NT2/D1 (cell line): ENCODE measurements at regions not wholly inside any gene's neighbourhood (a gene's known extent, or its start where the extent isn't known, plus 50 kb on each side); places are given as distances from the start of the nearest gene placed in this dataset.

Experiments used
- DNase-seq: peaks from one replicate; pipeline ENCODE4 v3.0.0-alpha.2; 2011; ENCODE audit warnings: low read depth, low spot score
- H3K27me3 ChIP-seq: 2 replicates; pipeline ENCODE4 v1.6.0; 2011; ENCODE audit warnings: mild to moderate bottlenecking; ENCODE audit not compliant: insufficient read length, insufficient read depth
- H3K36me3 ChIP-seq: 2 replicates; pipeline ENCODE4 v1.6.1; 2011; ENCODE audit warnings: mild to moderate bottlenecking, low read length, mixed read lengths; ENCODE audit not compliant: insufficient read depth, insufficient read length
- H3K4me1 ChIP-seq: 2 replicates; pipeline ENCODE4 v1.5.1; 2011; ENCODE audit not compliant: insufficient read depth, insufficient read length
- H3K4me3 ChIP-seq: 2 replicates; pipeline ENCODE4 v1.5.1; 2011; ENCODE audit warnings: low read depth; ENCODE audit not compliant: insufficient read length
- H3K9ac ChIP-seq: 2 replicates; pipeline ENCODE4 v1.6.0; 2011; ENCODE audit warnings: low read depth; ENCODE audit not compliant: insufficient read length
- H3K9me3 ChIP-seq: 2 replicates; pipeline ENCODE4 v1.5.1; 2011; ENCODE audit warnings: mild to moderate bottlenecking, low read length; ENCODE audit not compliant: insufficient read depth
- SUZ12 ChIP-seq: IDR thresholded peaks from 2 replicates; pipeline ENCODE4 v1.6.1; 2011; ENCODE audit not compliant: insufficient read length, insufficient read depth; ENCODE audit errors: extremely low read depth
- YY1 ChIP-seq: IDR thresholded peaks from 2 replicates; pipeline ENCODE4 v1.6.1; 2011; ENCODE audit not compliant: insufficient read length, insufficient read depth
- ZNF274 ChIP-seq: IDR thresholded peaks from 2 replicates; pipeline ENCODE4 v1.6.1; 2011; ENCODE audit warnings: mild to moderate bottlenecking, low read depth, low read length

DNA sequence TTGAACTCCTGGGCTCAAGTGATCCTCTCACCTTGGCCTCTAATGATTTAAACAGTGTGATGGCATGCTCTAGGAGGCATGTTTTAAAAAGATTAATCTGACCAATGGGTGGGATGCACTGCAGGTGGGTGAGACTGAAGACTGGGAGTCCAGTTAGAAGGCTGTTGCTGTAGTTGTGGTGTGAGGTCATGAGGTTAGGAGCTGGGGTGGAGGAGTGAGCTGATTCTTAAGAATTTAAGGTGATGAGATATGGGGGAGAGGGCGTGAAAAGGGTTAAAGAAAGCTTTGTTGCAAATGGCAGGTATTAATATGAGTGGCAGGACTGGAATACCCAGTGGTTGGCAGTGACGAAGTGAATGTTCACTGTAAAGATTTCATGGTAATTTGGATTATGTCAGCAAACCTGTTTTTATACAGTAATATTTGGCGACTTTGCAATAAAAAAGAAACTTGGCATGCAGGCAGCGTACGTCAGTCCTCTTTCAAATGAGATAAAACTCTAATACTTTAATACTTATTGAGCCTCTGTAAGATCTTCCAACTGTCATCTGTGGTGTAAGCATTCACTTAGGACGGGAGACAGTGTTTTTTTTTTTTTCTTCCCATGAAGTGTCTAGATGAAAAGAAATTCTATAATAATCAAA, 72.8 kb upstream of the MTPN start:
- Histone ChIP-seq H3K4me3 (no peak overlapping the region), H3K9ac (no peak overlapping the region), H3K27me3 (no peaks in the 10 kb centered on the region), H3K36me3 (no peaks in the 10 kb centered on the region), H3K4me1 (no peaks in the 10 kb centered on the region), H3K9me3 (0 out of 2 replicates have a peak, but pooled peaks cover 7% of the 10 kb centered on the region)
- TF ChIP-seq SUZ12 (no peak), YY1 (no peak), ZNF274 (no peak)
- no peak for DNase-seq

GRCh38 chr7:136049117-136049516, 72.0 kb upstream of the MTPN start:
- Histone ChIP-seq H3K36me3 (no peaks in the 10 kb centered on the region), H3K9me3 (0 out of 2 replicates have a peak, but pooled peaks cover 7% of the 10 kb centered on the region), H3K9ac (no peak overlapping the region), H3K27me3 (no peaks in the 10 kb centered on the region), H3K4me1 (no peaks in the 10 kb centered on the region), H3K4me3 (no peak overlapping the region)
- TF ChIP-seq YY1 = no peak
- TF ChIP-seq SUZ12 = no peak
- TF ChIP-seq ZNF274 = no peak
- DNase-seq = no peak

GRCh38 chr7:136046548-136046947, 69.4 kb upstream of the MTPN start:
- TF ChIP-seq ZNF274 = no peak
- no peak for TF ChIP-seq YY1
- TF ChIP-seq SUZ12 = no peak
- Histone ChIP-seq H3K27me3 (no peaks in the 10 kb centered on the region), H3K9me3 (0 out of 2 replicates have a peak, but pooled peaks cover 7% of the 10 kb centered on the region), H3K36me3 (no peaks in the 10 kb centered on the region), H3K9ac (no peak overlapping the region), H3K4me1 (no peaks in the 10 kb centered on the region), H3K4me3 (no peak overlapping the region)
- DNase-seq = no peak

DNA sequence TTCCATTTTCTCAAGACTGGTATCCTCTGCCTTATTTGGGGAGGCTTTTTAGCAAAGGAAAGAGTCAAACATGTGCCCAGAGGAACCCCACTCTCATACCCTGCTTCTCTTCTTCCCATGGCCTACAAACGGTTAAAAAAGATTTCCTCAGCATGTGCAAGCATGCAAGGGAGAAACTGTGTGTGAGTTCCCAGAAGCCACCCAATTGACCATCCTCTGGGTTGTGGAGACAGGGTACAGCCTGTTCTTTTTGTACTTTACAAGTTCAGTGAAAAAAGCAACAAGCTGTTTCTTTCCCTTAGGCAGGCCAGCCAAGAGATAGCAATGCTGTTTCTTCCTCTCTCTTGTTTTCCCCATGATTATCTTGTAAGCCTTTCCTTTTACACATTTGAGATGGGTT, 68.8 kb upstream of the MTPN start:
- DNase-seq = no peak
- TF ChIP-seq ZNF274 (no peak), SUZ12 (no peak), YY1 (no peak)
- Histone ChIP-seq H3K36me3 (no peaks in the 10 kb centered on the region), H3K27me3 (no peaks in the 10 kb centered on the region), H3K4me1 (no peaks in the 10 kb centered on the region), H3K9ac (no peak overlapping the region), H3K4me3 (no peak overlapping the region), H3K9me3 (0 out of 2 replicates have a peak, but pooled peaks cover 7% of the 10 kb centered on the region)

DNA sequence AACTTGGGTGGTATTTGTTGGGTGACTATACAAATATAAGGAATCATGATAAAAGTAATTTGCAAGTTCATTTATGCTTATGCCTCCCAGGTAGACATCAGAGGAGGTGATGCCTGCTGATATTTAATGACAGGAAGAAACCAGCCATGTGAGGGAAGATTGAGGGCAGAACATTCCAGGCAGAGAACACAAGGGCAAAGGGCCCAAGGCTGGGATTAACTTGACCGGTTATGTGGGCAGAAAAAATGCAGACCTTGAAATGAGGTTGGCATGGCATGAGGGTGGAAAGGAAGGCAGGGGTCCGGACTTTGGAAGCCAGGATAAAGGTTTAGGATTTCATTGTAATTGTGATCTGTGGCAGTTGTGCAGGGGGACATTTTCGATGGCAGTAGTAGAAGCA, 68.0 kb upstream of the MTPN start:
- Histone ChIP-seq H3K9me3 (0 out of 2 replicates have a peak, but pooled peaks cover 7% of the 10 kb centered on the region), H3K27me3 (no peaks in the 10 kb centered on the region), H3K36me3 (no peaks in the 10 kb centered on the region), H3K4me3 (no peak overlapping the region), H3K4me1 (no peaks in the 10 kb centered on the region), H3K9ac (no peak overlapping the region)
- DNase-seq = no peak
- TF ChIP-seq ZNF274 = no peak
- TF ChIP-seq YY1 = no peak

DNA sequence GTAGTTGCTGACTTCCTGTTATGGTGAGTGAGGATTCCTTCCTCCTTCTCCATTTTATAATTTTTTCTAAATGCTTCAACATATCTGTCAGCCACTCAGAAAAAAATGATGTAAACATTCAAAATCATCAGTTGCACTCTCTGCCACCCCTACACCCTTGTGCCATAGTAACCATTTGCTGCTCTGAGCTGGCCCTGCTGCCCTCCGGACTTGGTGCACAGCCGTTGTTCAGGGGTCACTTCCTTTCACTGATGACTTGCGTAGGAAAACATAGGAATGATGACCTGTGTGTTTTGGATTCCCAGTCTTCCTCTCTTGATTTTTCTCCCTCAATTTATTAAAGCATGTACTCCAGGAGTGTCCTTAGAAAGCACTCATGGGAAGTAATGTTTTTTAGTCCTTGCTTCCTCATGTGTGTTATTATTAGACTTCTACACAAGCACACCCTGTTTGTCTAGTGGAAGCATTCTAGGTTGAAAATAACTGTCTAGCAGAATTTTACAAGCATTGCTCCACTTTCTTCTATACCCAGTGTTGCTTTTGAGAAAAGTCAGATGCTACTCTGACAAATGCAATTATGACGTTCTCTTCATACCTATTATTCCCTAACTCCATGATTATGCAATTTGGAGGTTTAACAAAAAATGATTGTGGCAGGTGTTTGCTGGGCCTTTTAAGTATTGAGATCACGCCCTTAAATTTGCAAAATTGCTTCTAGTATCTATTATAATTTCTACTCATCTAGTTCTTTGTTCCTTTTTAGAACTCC, 62.6 kb upstream of the MTPN start:
- Histone ChIP-seq H3K4me1 (no peaks in the 10 kb centered on the region), H3K9me3 (peaks cover 4% of the 10 kb centered on the region; the same call in 1 of the 2 replicates), H3K36me3 (no peaks in the 10 kb centered on the region), H3K9ac (no peak overlapping the region), H3K4me3 (no peak overlapping the region), H3K27me3 (no peaks in the 10 kb centered on the region)
- DNase-seq = no peak
- no peak for TF ChIP-seq SUZ12
- TF ChIP-seq YY1 = no peak
- no peak for TF ChIP-seq ZNF274

GRCh38 chr7:136036336-136036735, 59.2 kb upstream of the MTPN start:
- TF ChIP-seq YY1 = no peak
- TF ChIP-seq SUZ12 = no peak
- TF ChIP-seq ZNF274 = no peak
- Histone ChIP-seq H3K36me3 (no peaks in the 10 kb centered on the region), H3K4me1 (no peaks in the 10 kb centered on the region), H3K4me3 (no peak overlapping the region), H3K9me3 (peaks cover 4% of the 10 kb centered on the region; the same call in 1 of the 2 replicates), H3K27me3 (no peaks in the 10 kb centered on the region), H3K9ac (no peak overlapping the region)
- no peak for DNase-seq
